ENCODE measurements at regions not wholly inside any gene's neighbourhood (a gene's known extent, or its start where the extent isn't known, plus 50 kb on each side); places are given as distances from the start of the nearest gene placed in this dataset.

DNA sequence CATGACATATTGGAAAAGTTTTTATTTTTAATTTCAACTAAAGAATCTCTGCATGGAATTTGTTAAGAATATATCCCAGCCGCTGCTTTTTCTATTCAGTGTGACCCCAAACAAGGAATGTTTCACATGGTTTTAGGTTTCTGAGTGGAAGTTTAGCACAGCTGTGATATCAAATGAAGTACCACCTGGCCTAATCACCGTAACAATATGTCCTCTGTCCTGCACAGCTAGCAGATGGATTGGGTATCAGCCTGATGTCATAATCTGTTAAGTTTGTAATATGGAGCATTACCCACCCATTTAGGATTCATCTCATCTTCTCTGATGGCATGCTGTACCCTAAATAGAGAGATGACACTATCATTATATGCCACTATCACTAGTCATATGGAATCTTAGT is 963.7 kb upstream of the ADGRL2 start:
- WGBS, 4 donors, result 74 to 98% (median 84%) methylated on average over 2 of the region's 2 CpGs

DNA sequence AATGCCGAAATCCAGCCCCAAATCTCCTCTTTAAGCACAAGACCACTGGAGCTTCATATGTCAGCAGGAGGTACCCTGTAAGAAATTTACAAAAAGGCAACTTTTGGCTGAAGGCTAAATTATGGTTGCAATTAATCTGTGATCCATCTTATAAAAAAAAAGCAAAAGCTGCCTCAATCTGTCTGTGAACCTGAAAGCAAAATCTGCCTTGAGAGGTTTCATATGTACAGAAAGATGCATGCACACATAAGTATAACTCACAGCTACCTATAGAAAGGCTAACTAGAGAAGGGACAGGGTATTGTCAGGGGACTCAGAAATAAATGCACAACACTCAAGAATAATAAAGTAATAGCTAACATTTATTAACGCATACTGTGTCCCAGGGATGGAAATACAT is 964.2 kb upstream of the ADGRL2 start:
- Histone ChIP-seq H3K9me3 (replicated peaks in 1 of 3) (no peaks in the 10 kb centered on the region), H3K4me3 (no peak overlapping the region), H3K27me3 (no peaks in the 10 kb centered on the region), H3K27ac (no peak overlapping the region), H3K36me3 (replicated peaks in 1 of 2) (no peaks in the 10 kb centered on the region), H3K4me1 (replicated peaks in 1 of 2) (no peaks in the 10 kb centered on the region)
- 87 to 95% (median 91%) methylated on average over 2 of the region's 2 CpGs for WGBS, 4 donors
- TF ChIP-seq, protein P1, sequence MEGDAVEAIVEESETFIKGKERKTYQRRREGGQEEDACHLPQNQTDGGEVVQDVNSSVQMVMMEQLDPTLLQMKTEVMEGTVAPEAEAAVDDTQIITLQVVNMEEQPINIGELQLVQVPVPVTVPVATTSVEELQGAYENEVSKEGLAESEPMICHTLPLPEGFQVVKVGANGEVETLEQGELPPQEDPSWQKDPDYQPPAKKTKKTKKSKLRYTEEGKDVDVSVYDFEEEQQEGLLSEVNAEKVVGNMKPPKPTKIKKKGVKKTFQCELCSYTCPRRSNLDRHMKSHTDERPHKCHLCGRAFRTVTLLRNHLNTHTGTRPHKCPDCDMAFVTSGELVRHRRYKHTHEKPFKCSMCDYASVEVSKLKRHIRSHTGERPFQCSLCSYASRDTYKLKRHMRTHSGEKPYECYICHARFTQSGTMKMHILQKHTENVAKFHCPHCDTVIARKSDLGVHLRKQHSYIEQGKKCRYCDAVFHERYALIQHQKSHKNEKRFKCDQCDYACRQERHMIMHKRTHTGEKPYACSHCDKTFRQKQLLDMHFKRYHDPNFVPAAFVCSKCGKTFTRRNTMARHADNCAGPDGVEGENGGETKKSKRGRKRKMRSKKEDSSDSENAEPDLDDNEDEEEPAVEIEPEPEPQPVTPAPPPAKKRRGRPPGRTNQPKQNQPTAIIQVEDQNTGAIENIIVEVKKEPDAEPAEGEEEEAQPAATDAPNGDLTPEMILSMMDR (IDR thresholded peaks at IDR 0.05), result no peak
- TF ChIP-seq POLR2A (IDR thresholded peaks at IDR 0.05), result no peak
- intact Hi-C loops (cut with DNase I), result no loop called here
- DNase-seq, result no peak

More for the DNA sequence above, 963.7 kb upstream of the ADGRL2 start:
- TF ChIP-seq POLR2A (IDR thresholded peaks at IDR 0.05), result no peak
- TF ChIP-seq, protein P1 (IDR thresholded peaks at IDR 0.05), result no peak
- Histone ChIP-seq H3K36me3 (replicated peaks in 1 of 2) (no peaks in the 10 kb centered on the region), H3K27me3 (no peaks in the 10 kb centered on the region), H3K4me1 (replicated peaks in 1 of 2) (no peaks in the 10 kb centered on the region), H3K9me3 (replicated peaks in 1 of 3) (no peaks in the 10 kb centered on the region), H3K27ac (no peak overlapping the region), H3K4me3 (no peak overlapping the region)
- no peak for DNase-seq
- intact Hi-C loops (cut with DNase I), result no loop called here

DNA sequence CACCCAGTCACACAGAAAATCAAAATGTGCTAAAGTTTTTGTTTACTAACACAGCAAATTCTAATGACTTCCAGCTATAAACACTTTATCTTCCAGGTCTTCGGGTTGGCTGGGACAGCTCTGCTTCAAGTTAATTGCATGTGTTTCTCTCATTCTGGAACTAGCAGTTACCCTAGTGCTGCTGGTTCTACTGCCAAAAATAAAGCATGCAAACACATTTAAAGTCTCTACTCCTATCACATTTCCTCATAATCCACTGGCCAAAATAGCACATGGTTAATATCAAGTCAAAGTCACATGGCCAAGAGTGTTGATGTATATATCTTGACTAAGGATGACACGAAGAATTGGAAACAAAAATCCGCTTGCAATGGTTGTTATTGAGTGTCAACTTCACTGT is 973.1 kb upstream of the ADGRL2 start:
- no peaks in the 10 kb centered on the region for H3K27me3 ChIP-seq
- H3K9me3 ChIP-seq (replicated peaks in 1 of 3), result peaks cover 0 to 2% (median 0%) of the 10 kb centered on the region in 3 donors
- intact Hi-C loops (cut with DNase I), result no loop called here
- WGBS, 4 donors, result 82 to 94% (median 88%) methylated on average over 3 of the region's 3 CpGs
- no peak for DNase-seq
- H3K27ac ChIP-seq, result no peak overlapping the region
- no peak overlapping the region for H3K4me3 ChIP-seq
- H3K4me1 ChIP-seq (replicated peaks in 1 of 2), result no peaks in the 10 kb centered on the region
- no peaks in the 10 kb centered on the region for H3K36me3 ChIP-seq (replicated peaks in 1 of 2)
- no peak for TF ChIP-seq POLR2A (IDR thresholded peaks at IDR 0.05)
- TF ChIP-seq, protein P1 (IDR thresholded peaks at IDR 0.05), result no peak

DNA sequence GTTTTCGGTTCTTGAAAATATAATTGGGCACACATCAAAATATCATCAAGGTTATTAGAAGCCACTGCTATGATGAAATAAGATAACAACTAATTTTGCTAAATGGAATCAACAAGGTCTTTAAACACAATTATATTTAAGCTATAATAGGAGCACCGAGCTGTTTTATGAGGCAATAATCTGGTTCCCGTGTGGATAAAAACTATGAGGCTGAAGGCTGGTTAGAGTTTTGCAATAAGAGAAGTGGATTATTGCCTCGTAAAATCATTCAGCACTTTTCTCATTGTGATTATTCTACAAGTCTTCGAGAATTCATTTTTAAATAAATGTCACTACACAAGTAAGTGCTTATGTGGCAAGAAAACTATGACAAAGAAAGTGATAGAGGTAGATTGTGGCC is 975.7 kb upstream of the ADGRL2 start:
- H3K27ac ChIP-seq, result no peak overlapping the region
- WGBS, 4 donors, result 58 to 73% (median 61%) methylated on average over 5 of the region's 5 CpGs
- no peak overlapping the region for H3K4me3 ChIP-seq
- peaks cover 0 to 8% (median 0%) of the 10 kb centered on the region in 3 donors for H3K9me3 ChIP-seq (replicated peaks in 1 of 3)
- no peaks in the 10 kb centered on the region for H3K36me3 ChIP-seq (replicated peaks in 1 of 2)
- TF ChIP-seq, protein P1 (IDR thresholded peaks at IDR 0.05), result no peak
- TF ChIP-seq POLR2A (IDR thresholded peaks at IDR 0.05), result no peak
- intact Hi-C loops (cut with DNase I), result no loop called here
- no peak for DNase-seq
- no peaks in the 10 kb centered on the region for H3K27me3 ChIP-seq
- peaks cover 3 to 5% of the 10 kb centered on the region in 2 donors for H3K4me1 ChIP-seq (replicated peaks in 1 of 2)

Measured in adrenal gland (tissue), 9 donors.